ENCODE measurements at regions not wholly inside any gene's neighbourhood (a gene's known extent, or its start where the extent isn't known, plus 50 kb on each side); places are given as distances from the start of the nearest gene placed in this dataset.
A peak's percentile ranks its signal among the peaks of the same experiment; 100 is the strongest.

DNA sequence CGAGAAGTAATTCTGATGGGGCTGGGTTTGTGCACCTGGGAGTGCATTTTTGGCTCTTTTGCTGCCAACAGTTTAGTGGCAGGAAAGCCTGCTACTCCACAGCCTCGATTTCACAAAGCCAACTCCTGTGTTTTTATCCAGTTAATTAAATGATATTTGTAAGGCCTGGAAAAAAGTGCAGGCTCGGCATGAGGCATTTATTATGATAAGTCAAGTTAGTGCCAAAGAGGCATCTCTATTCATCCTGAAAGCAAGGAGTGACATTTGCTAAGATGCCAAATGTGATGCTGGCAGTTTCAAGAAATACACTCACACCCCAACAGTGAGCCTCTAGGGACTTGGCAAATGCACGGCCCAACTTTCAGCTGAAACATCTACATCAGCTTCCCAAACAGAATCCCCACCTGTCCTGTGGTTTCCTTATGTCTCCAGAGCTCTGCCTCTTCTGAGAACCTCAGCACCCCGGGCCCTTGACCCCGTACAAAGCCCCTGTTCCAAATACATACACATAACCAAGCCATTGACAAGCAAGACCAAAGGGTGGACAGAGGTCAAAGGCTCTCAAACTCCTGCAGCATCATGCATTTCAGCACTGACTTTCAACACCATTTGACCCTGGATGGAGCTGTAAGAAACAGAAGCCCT is 955.1 kb upstream of the TMEM132C start:
- Histone ChIP-seq H3K36me3 (no peaks in the 10 kb centered on the region), H3K4me3 (ENCODE audit: low read depth, low read length) (no peak overlapping the region), H3K9me3 (ENCODE audit: severe bottlenecking) (no peaks in the 10 kb centered on the region), H3K27me3 (ENCODE audit: insufficient read depth, low read depth, severe bottlenecking) (no peaks in the 10 kb centered on the region), H3K27ac (no peak overlapping the region)
- no peak for DNase-seq
- TF ChIP-seq, protein P1, sequence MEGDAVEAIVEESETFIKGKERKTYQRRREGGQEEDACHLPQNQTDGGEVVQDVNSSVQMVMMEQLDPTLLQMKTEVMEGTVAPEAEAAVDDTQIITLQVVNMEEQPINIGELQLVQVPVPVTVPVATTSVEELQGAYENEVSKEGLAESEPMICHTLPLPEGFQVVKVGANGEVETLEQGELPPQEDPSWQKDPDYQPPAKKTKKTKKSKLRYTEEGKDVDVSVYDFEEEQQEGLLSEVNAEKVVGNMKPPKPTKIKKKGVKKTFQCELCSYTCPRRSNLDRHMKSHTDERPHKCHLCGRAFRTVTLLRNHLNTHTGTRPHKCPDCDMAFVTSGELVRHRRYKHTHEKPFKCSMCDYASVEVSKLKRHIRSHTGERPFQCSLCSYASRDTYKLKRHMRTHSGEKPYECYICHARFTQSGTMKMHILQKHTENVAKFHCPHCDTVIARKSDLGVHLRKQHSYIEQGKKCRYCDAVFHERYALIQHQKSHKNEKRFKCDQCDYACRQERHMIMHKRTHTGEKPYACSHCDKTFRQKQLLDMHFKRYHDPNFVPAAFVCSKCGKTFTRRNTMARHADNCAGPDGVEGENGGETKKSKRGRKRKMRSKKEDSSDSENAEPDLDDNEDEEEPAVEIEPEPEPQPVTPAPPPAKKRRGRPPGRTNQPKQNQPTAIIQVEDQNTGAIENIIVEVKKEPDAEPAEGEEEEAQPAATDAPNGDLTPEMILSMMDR (IDR thresholded peaks at IDR 0.05; ENCODE audit: low read depth, low read length), result no peak

- Histone ChIP-seq H3K27me3 (ENCODE audit: insufficient read depth, low read depth, severe bottlenecking) (no peaks in the 10 kb centered on the region), H3K4me3 (ENCODE audit: low read depth, low read length) (no peak overlapping the region), H3K27ac (no peak overlapping the region), H3K36me3 (no peaks in the 10 kb centered on the region), H3K9me3 (ENCODE audit: severe bottlenecking) (no peaks in the 10 kb centered on the region)
- DNase-seq, result no peak
- TF ChIP-seq, protein P1 (IDR thresholded peaks at IDR 0.05; ENCODE audit: low read depth, low read length), result no peak
Observed at GRCh38 chr12:127324681-127325080, 942.3 kb upstream of the TMEM132C start.

DNA sequence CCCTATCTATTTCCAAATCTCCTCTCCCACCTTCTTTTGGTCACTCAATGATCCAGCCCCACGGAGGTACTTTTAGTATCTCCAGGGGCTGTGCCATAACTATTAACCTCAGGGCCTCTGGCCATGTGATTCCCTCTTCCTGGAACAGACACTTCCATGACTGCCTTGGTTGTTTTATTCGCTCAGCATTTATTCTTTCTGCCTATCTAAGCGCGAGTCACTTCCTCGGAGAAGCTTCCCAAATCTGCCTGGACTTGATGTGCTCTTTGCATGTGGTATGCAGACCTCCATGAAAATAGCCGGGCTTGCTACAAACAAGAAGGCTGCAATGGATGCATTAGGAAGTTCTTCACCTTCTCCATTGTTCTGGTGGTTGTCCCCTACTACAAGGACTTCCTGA is 939.0 kb upstream of the TMEM132C start:
- H3K9me3 ChIP-seq (ENCODE audit: severe bottlenecking), result no peaks in the 10 kb centered on the region
- no peak overlapping the region for H3K27ac ChIP-seq
- no peaks in the 10 kb centered on the region for H3K36me3 ChIP-seq
- no peaks in the 10 kb centered on the region for H3K27me3 ChIP-seq (ENCODE audit: insufficient read depth, low read depth, severe bottlenecking)
- no peak overlapping the region for H3K4me3 ChIP-seq (ENCODE audit: low read depth, low read length)
- TF ChIP-seq, protein P1 (IDR thresholded peaks at IDR 0.05; ENCODE audit: low read depth, low read length), result no peak
- DNase-seq, result no peak

- Histone ChIP-seq H3K4me3 (ENCODE audit: low read depth, low read length) (no peak overlapping the region), H3K9me3 (ENCODE audit: severe bottlenecking) (no peaks in the 10 kb centered on the region), H3K27me3 (ENCODE audit: insufficient read depth, low read depth, severe bottlenecking) (no peaks in the 10 kb centered on the region), H3K27ac (no peak overlapping the region), H3K36me3 (no peaks in the 10 kb centered on the region)
- TF ChIP-seq, protein P1 (IDR thresholded peaks at IDR 0.05; ENCODE audit: low read depth, low read length), result no peak
- DNase-seq, result no peak
Observed at GRCh38 chr12:127328867-127329266, 938.1 kb upstream of the TMEM132C start.

- TF ChIP-seq, protein P1 (IDR thresholded peaks at IDR 0.05; ENCODE audit: low read depth, low read length), result no peak
- Histone ChIP-seq H3K4me3 (ENCODE audit: low read depth, low read length) (no peak overlapping the region), H3K9me3 (ENCODE audit: severe bottlenecking) (no peaks in the 10 kb centered on the region), H3K27me3 (ENCODE audit: insufficient read depth, low read depth, severe bottlenecking) (no peaks in the 10 kb centered on the region), H3K36me3 (no peaks in the 10 kb centered on the region), H3K27ac (no peak overlapping the region)
- peak; percentile 24 for DNase-seq
Observed at GRCh38 chr12:127334365-127334764, 932.6 kb upstream of the TMEM132C start.
